Neural progenitor cell (in vitro differentiated cells): ENCODE measurements at regions not wholly inside any gene's neighbourhood (a gene's known extent, or its start where the extent isn't known, plus 50 kb on each side); places are given as distances from the start of the nearest gene placed in this dataset.

Source experiments
- EZH2phosphoT487 ChIP-seq: fragments of 200-600 bp; sonication (generic); IDR thresholded peaks from 2 replicates; pipeline ENCODE4 v1.6.1; 2017; ENCODE audit warnings: antibody characterized with exemption
- TF ChIP-seq, protein P1 (sequence below): fragments of 200-600 bp; sonication (generic); IDR thresholded peaks from 2 replicates; pipeline ENCODE4 v1.5.1; 2017; ENCODE audit warnings: antibody characterized with exemption, mild to moderate bottlenecking

DNA sequence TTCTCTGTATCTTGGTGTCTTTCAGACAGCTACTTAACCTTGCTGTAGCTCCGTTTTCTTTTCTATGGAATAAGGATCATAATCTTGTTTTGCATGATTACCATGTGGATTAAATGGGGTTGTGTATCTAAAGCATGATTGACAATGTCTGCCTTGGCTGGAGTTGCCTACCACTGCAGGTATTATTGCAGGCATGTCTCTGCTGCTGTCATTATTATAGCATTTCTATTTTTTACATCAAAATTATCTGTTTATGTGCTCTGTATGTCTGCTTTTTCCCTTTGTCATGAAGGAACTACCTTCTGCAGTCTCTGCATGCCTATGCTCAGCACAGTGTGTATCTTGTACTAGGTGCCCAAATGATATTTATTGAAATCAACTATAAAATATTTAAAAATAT is 95.9 kb upstream of the TAPT1 start:
- TF ChIP-seq, protein P1, sequence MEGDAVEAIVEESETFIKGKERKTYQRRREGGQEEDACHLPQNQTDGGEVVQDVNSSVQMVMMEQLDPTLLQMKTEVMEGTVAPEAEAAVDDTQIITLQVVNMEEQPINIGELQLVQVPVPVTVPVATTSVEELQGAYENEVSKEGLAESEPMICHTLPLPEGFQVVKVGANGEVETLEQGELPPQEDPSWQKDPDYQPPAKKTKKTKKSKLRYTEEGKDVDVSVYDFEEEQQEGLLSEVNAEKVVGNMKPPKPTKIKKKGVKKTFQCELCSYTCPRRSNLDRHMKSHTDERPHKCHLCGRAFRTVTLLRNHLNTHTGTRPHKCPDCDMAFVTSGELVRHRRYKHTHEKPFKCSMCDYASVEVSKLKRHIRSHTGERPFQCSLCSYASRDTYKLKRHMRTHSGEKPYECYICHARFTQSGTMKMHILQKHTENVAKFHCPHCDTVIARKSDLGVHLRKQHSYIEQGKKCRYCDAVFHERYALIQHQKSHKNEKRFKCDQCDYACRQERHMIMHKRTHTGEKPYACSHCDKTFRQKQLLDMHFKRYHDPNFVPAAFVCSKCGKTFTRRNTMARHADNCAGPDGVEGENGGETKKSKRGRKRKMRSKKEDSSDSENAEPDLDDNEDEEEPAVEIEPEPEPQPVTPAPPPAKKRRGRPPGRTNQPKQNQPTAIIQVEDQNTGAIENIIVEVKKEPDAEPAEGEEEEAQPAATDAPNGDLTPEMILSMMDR: no peak
- no peak for TF ChIP-seq EZH2phosphoT487
